ENCODE measurements at regions not wholly inside any gene's neighbourhood (a gene's known extent, or its start where the extent isn't known, plus 50 kb on each side); places are given as distances from the start of the nearest gene placed in this dataset.

GRCh38 chr6:169044381-169045230 is 209.0 kb downstream of the THBS2 start:
- no peak for DNase-seq

GRCh38 chr6:169042061-169042460 is 211.6 kb downstream of the THBS2 start:
- no peak for DNase-seq

- no peak for DNase-seq
These were observed 212.6 kb downstream of the THBS2 start for GRCh38 chr6:169041078-169041477.

GRCh38 chr6:169038691-169039090 is 215.0 kb downstream of the THBS2 start:
- no peak for DNase-seq

- no peak for DNase-seq
These were observed 218.0 kb downstream of the THBS2 start for GRCh38 chr6:169035385-169036240.

- DNase-seq, result no peak
These were observed 219.0 kb downstream of the THBS2 start for GRCh38 chr6:169034516-169035167.

- DNase-seq, result no peak
These were observed 223.8 kb downstream of the THBS2 start for GRCh38 chr6:169029861-169030260.

- no peak for DNase-seq
These were observed 225.3 kb downstream of the THBS2 start for GRCh38 chr6:169028343-169028742.

GRCh38 chr6:169026175-169026574 is 227.5 kb downstream of the THBS2 start:
- no peak for DNase-seq

GRCh38 chr6:169024047-169024660 is 229.5 kb downstream of the THBS2 start:
- DNase-seq, result no peak

- DNase-seq, result no peak
These were observed 230.3 kb downstream of the THBS2 start for GRCh38 chr6:169023161-169023874.

- DNase-seq, result no peak
These were observed 231.6 kb downstream of the THBS2 start for GRCh38 chr6:169022079-169022478.

- DNase-seq, result no peak
These were observed 232.8 kb downstream of the THBS2 start for GRCh38 chr6:169020821-169021220.

GRCh38 chr6:169019727-169020491 is 233.7 kb downstream of the THBS2 start:
- DNase-seq, result no peak

GRCh38 chr6:169019111-169019510 is 234.5 kb downstream of the THBS2 start:
- no peak for DNase-seq

- DNase-seq, result no peak
These were observed 236.9 kb downstream of the THBS2 start for GRCh38 chr6:169016758-169017157.

- DNase-seq, result no peak
These were observed 239.1 kb downstream of the THBS2 start for GRCh38 chr6:169014211-169015197.

GRCh38 chr6:169009628-169010027 is 244.0 kb downstream of the THBS2 start:
- DNase-seq, result no peak

- DNase-seq, result no peak
These were observed 244.9 kb downstream of the THBS2 start for GRCh38 chr6:169008641-169009257.

- no peak for DNase-seq
These were observed 248.5 kb downstream of the THBS2 start for GRCh38 chr6:169005166-169005565.

Measured in CD4-positive, alpha-beta T cell treated with Interferon alpha-2 for 1 hour (primary cell).